CD14-positive monocyte (primary cell): ENCODE measurements at regions not wholly inside any gene's neighbourhood (a gene's known extent, or its start where the extent isn't known, plus 50 kb on each side); places are given as distances from the start of the nearest gene placed in this dataset.

ENCODE experiments used
- DNase-seq, 3 donors: peaks; one replicate each; pipeline ENCODE4 v3.0.0-alpha.2; 2011 to 2022
- H2AFZ ChIP-seq: 2 replicates; pipeline ENCODE4 v1.6.0; 2012; ENCODE audit warnings: mild to moderate bottlenecking, low read depth, low read length, inconsistent platforms; ENCODE audit not compliant: insufficient read depth, poor library complexity, severe bottlenecking
- H3K27ac ChIP-seq, 2 donors: 1 replicate in 1 of 2; 2 replicates in 1 of 2; pipeline ENCODE4 v1.5.1; 2012 to 2013; ENCODE audit warnings: low read length in 2 of 2, control low read depth in 1 of 2, inconsistent platforms in 1 of 2, low read depth in 1 of 2, mild to moderate bottlenecking in 1 of 2
- H3K27me3 ChIP-seq, 2 donors: one replicate each; pipeline versions ENCODE4 v1.6.0 to v1.6.1; 2011 to 2013; ENCODE audit warnings: low read length in 2 of 2; ENCODE audit not compliant: control insufficient read depth in 2 of 2, insufficient read depth in 2 of 2
- H3K36me3 ChIP-seq, 2 donors: replicated peaks in 1 of 2; 1 replicate in 1 of 2; 2 replicates in 1 of 2; pipeline versions ENCODE4 v1.5.1 to v1.6.1; 2012 to 2013; ENCODE audit warnings: low read length in 2 of 2, control low read depth in 1 of 2, inconsistent platforms in 1 of 2, mild to moderate bottlenecking in 1 of 2; ENCODE audit not compliant: insufficient read depth in 2 of 2, control insufficient read depth in 1 of 2
- H3K4me1 ChIP-seq, 2 donors: 1 replicate in 1 of 2; 2 replicates in 1 of 2; pipeline versions ENCODE4 v1.5.1 to v1.6.1; 2012 to 2013; ENCODE audit warnings: low read length in 2 of 2, control low read depth in 1 of 2, inconsistent platforms in 1 of 2, mild to moderate bottlenecking in 1 of 2, moderate library complexity in 1 of 2; ENCODE audit not compliant: insufficient read depth in 2 of 2, control insufficient read depth in 1 of 2
- H3K4me2 ChIP-seq: replicated peaks from 2 replicates; pipeline ENCODE3; 2012; ENCODE audit warnings: low read length, moderate library complexity, mild to moderate bottlenecking; ENCODE audit not compliant: poor library complexity, severe bottlenecking; ENCODE audit errors: extremely low read depth
- H3K4me3 ChIP-seq, 3 experiments: fragments of 200-600 bp in 1 of 3; sonication (generic) in 1 of 3; replicated peaks in 1 of 3; 1 replicate in 2 of 3; 2 replicates in 1 of 3; pipeline ENCODE4 v1.5.1; 2011 to 2013; ENCODE audit warnings: low read length in 3 of 3, mild to moderate bottlenecking in 3 of 3, control low read depth in 2 of 3, low read depth in 2 of 3, inconsistent platforms in 1 of 3, moderate library complexity in 1 of 3
- H3K79me2 ChIP-seq: 2 replicates; pipeline ENCODE4 v1.6.0; 2012; ENCODE audit warnings: mild to moderate bottlenecking, control low read depth, inconsistent platforms, low read length, moderate library complexity; ENCODE audit not compliant: insufficient read depth
- H3K9ac ChIP-seq: 2 replicates; pipeline ENCODE4 v1.6.0; 2017; ENCODE audit warnings: low read length, mild to moderate bottlenecking; ENCODE audit not compliant: insufficient read depth, poor library complexity, severe bottlenecking
- H3K9me3 ChIP-seq, 2 donors: replicated peaks in 1 of 2; 1 replicate in 1 of 2; 2 replicates in 1 of 2; pipeline versions ENCODE4 v1.5.1 to v1.6.1; 2012 to 2013; ENCODE audit warnings: low read length in 2 of 2, control low read depth in 1 of 2; ENCODE audit not compliant: control insufficient read depth in 1 of 2, insufficient read depth in 1 of 2
- H4K20me1 ChIP-seq: 2 replicates; pipeline ENCODE4 v1.6.0; 2012; ENCODE audit warnings: mild to moderate bottlenecking, low read length, control low read depth, moderate library complexity; ENCODE audit not compliant: insufficient read depth
- H3K27ac Mint-ChIP-seq, 7 donors: one replicate each; pipeline ENCODE4 v1.8.0; 2020; ENCODE audit warnings: mild to moderate bottlenecking in 7 of 7, mixed read lengths in 7 of 7, moderate library complexity in 6 of 7, inconsistent platforms in 2 of 7
- H3K27me3 Mint-ChIP-seq, 3 donors: one replicate each; pipeline ENCODE4 v1.8.0; 2021 to 2022; ENCODE audit warnings: low read depth in 3 of 3, mild to moderate bottlenecking in 3 of 3, mixed read lengths in 3 of 3, moderate library complexity in 3 of 3, inconsistent platforms in 1 of 3
- H3K36me3 Mint-ChIP-seq, 2 donors: one replicate each; pipeline ENCODE4 v1.8.0; 2020; ENCODE audit warnings: mixed read lengths in 2 of 2, inconsistent platforms in 1 of 2, mild to moderate bottlenecking in 1 of 2
- H3K4me1 Mint-ChIP-seq: one replicate; pipeline ENCODE4 v1.8.0; 2020; ENCODE audit warnings: mild to moderate bottlenecking, mixed read lengths
- H3K4me3 Mint-ChIP-seq, 2 donors: one replicate each; pipeline ENCODE4 v1.8.0; 2020; ENCODE audit warnings: mild to moderate bottlenecking in 2 of 2, mixed read lengths in 2 of 2, moderate library complexity in 1 of 2
- H3K9me3 Mint-ChIP-seq, 7 donors: one replicate each; pipeline ENCODE4 v1.8.0; 2020 to 2022; ENCODE audit warnings: mixed read lengths in 7 of 7, mild to moderate bottlenecking in 6 of 7, moderate library complexity in 6 of 7, inconsistent platforms in 2 of 7
- WGBS: methylation state at CpG from one replicate; pipeline ENCODE4 v1.1.5; 2013; ENCODE audit warnings: missing lambda C conversion rate; ENCODE audit not compliant: insufficient coverage; 5-methylcytosine and 5-hydroxymethylcytosine counted together
- intact Hi-C, 2 donors: fragments of 100-400 bp; cut with micrococcal nuclease; formaldehyde crosslinking; loops; one replicate each; pipeline versions ENCODE4 v1.15.0 to v1.15.1; 2023
- TF ChIP-seq, protein P1 (sequence below): fragments of 200-600 bp; IDR thresholded peaks from one replicate; pipeline ENCODE4 v1.8.0; 2022; ENCODE audit warnings: antibody characterized with exemption, mild to moderate bottlenecking

DNA sequence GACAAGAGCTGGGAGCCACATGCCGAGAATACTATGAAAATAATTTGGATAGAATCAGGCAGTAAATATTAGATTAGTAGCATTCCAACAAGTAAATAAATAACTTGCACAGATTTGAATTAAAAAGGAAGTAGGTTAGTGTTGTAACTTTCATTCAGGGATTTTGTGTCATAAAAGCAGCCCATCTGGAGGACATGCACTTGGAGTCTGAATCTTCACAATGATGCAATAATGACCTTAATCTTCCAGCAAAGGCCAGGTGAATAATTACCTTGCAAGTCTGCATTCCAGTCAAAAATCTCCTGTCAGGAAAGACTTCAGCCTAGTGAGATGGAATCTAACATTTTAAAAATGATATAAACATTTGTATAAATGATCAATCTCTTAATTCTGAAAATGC is 518.1 kb downstream of the KCNJ2 start:
- no peaks in the 10 kb centered on the region for H3K36me3 Mint-ChIP-seq
- no peaks in the 10 kb centered on the region for H3K27me3 ChIP-seq

DNA sequence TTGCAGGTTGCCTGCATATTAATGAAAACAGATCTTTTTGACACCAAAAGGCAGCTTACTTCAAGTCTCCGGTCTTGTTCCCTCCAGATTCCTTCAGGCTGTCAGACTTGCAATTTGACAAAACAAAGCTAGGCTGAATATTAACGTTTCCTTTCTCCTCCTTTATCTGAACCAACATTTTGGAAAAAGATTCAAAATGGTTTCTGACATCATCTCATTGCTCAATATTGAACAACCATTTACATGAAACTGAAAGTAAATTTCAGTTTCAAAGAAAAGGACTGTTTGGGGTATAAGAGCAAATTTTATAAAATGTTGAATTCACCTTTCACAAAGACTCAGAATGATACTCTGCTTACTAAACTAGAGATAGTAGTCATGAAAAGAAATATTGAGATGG is 521.8 kb downstream of the KCNJ2 start:
- H2AFZ ChIP-seq = no peak overlapping the region

More for the DNA sequence above, 518.1 kb downstream of the KCNJ2 start:
- Histone ChIP-seq H3K4me1 (no peaks in the 10 kb centered on the region), H3K36me3 (no peaks in the 10 kb centered on the region), H3K9me3 (no peaks in the 10 kb centered on the region), H3K27ac (no peak overlapping the region), H4K20me1 (no peaks in the 10 kb centered on the region), H3K79me2 (no peaks in the 10 kb centered on the region), H3K9ac (no peak overlapping the region), H3K4me2 (no peak overlapping the region), H3K4me3 (no peak overlapping the region), H2AFZ (no peak overlapping the region)
- Mint-ChIP-seq H3K9me3 (peaks cover 0 to 4% (median 2%) of the 10 kb centered on the region in 7 donors), H3K4me3 (no peak overlapping the region), H3K27me3 (peaks cover 0 to 4% (median 4%) of the 10 kb centered on the region in 3 donors), H3K27ac (no peak overlapping the region), H3K4me1 (peaks cover 2% of the 10 kb centered on the region)
- TF ChIP-seq, protein P1, sequence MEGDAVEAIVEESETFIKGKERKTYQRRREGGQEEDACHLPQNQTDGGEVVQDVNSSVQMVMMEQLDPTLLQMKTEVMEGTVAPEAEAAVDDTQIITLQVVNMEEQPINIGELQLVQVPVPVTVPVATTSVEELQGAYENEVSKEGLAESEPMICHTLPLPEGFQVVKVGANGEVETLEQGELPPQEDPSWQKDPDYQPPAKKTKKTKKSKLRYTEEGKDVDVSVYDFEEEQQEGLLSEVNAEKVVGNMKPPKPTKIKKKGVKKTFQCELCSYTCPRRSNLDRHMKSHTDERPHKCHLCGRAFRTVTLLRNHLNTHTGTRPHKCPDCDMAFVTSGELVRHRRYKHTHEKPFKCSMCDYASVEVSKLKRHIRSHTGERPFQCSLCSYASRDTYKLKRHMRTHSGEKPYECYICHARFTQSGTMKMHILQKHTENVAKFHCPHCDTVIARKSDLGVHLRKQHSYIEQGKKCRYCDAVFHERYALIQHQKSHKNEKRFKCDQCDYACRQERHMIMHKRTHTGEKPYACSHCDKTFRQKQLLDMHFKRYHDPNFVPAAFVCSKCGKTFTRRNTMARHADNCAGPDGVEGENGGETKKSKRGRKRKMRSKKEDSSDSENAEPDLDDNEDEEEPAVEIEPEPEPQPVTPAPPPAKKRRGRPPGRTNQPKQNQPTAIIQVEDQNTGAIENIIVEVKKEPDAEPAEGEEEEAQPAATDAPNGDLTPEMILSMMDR = no peak
- intact Hi-C loops = no loop called here
- no CpG with 5 or more reads among the region's 1 CpG for WGBS
- no peak for DNase-seq

More for the DNA sequence above, 521.8 kb downstream of the KCNJ2 start:
- Mint-ChIP-seq H3K9me3 (peaks cover 0 to 9% (median 6%) of the 10 kb centered on the region in 7 donors), H3K27ac (peak overlapping the region in 1 of 7 donors; percentile 16), H3K4me1 (no peaks in the 10 kb centered on the region), H3K36me3 (no peaks in the 10 kb centered on the region), H3K4me3 (no peak overlapping the region), H3K27me3 (peaks cover 0 to 4% (median 0%) of the 10 kb centered on the region in 3 donors)
- DNase-seq = no peak
- WGBS = 75% methylated on average over 1 of the region's 2 CpGs
- H3K4me3 ChIP-seq = no peak overlapping the region
- H3K36me3 ChIP-seq = no peaks in the 10 kb centered on the region
- no peaks in the 10 kb centered on the region for H3K79me2 ChIP-seq
- no peaks in the 10 kb centered on the region for H3K27me3 ChIP-seq
- TF ChIP-seq, protein P1 = no peak
- H3K4me2 ChIP-seq = no peak overlapping the region
- intact Hi-C loops = no loop called here
- H3K4me1 ChIP-seq = no peaks in the 10 kb centered on the region
- no peaks in the 10 kb centered on the region for H3K9me3 ChIP-seq
- H3K27ac ChIP-seq = no peak overlapping the region
- H4K20me1 ChIP-seq = no peaks in the 10 kb centered on the region
- no peak overlapping the region for H3K9ac ChIP-seq
